GM19397 (cell line): ENCODE measurements at regions not wholly inside any gene's neighbourhood (a gene's known extent, or its start where the extent isn't known, plus 50 kb on each side); places are given as distances from the start of the nearest gene placed in this dataset.
"Not testable (repeated sequence)": the region's sequence is repeated elsewhere in the genome, so short reads cannot be mapped to it uniquely, and the experiment has no call there.

Source experiments
- ATAC-seq: cut with Tn5 transposase; IDR thresholded peaks from one replicate; pipeline ENCODE4 v1.9.1; 2021; ENCODE audit warnings: mild to moderate bottlenecking, moderate library complexity; ENCODE audit not compliant: unreplicated experiment

DNA sequence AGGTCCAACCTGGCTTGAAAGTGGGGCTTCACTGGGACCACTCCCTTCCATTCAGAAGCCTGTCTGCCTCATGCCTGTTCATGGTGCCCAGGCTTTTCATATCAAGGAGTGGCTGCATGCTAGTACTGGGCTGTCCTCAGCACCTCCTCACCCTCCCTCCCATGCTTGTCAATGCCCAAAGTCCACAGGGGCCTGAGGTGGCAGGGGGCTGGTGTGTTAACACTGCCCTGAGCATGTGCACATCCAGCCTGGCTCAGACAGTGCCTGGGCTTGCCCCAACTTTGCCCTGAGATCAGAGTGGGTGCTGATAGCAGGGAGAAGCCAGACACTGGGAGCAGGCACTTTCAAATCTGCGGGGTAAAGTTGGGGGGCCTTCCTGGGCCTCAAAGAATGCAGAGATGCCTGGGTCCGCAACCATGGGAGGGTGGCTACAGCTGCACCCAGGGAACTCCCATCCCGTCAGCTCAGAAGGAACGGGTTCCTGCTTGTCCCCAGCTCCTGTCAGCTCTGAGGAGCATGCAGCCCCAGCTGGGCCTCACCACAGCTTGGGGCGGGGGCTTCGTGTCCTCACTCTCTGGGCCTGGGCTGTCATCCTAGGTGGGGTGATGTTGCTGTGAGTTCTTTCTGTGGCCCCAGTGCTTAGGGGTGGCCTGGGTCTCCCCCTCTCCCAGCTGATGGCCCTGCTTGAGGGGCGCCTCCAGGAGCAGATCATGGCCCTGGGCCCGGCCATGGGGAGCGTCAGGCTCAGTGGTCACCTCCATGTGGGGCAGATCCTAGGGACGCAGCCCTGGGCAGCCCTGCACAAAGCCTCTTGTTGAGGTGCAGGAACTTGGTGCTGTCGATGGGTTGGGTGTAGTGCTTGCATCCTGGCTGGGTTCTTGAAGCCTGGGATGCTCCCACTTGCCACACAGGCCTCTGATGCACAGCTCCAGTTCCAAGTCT, 830.6 kb upstream of the SLITRK5 start:
- no peak for ATAC-seq

DNA sequence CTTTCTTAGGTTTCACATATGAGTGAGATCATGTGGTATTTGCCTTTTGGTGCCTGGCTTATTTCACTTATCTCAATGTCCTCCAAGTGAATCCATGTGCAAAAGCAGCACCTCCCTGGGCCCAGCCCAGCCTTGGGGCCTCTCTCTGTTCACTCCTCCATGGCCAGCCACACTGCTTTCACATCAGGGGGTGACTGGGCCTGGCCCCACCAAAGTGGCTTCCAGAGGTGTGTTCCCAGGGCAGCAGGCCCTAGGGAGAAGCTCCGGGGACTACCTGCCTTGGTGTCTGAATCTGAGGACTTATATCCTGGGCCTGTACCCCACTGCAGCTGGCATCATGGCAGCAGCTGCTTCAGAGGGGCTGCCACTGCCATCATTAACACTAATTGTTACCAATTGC, 829.9 kb upstream of the SLITRK5 start:
- ATAC-seq: no peak

DNA sequence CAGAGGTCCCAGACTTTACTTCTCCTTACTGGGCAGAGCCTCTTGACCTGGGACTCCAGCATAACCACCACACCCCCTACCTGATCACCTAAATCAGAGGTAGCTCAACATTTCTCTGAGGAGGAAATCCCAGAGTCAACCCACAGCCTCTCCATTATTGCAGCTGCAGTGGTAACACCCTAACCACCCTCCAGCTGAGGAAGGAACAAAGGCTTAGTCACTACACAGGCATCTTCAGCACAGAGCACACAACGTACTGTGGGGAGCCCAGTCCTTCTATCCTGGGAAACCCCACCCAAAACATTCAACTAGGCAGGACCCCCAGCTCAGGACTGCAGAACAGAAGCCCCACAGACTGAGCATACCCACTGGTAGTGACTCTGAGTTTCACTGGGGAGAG, 824.7 kb upstream of the SLITRK5 start:
- ATAC-seq: no peak

DNA sequence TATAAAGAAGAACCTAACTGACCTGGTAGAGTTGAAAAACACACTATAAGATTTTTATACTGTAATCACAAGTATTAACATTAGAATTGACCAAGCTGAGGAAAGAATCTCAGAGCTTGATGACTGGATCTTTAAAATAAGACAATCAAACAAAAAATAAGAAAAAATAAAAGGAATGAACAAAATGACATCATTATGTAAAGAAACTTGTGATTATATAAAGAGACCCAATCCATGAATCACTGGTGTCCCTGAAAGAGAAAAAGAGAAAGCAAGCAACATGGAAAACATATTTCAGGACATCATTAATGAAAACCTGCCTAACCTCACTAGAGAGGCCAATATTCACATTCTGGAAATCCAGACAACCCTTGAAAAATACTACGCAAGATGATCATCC, 822.5 kb upstream of the SLITRK5 start:
- ATAC-seq: no peak

DNA sequence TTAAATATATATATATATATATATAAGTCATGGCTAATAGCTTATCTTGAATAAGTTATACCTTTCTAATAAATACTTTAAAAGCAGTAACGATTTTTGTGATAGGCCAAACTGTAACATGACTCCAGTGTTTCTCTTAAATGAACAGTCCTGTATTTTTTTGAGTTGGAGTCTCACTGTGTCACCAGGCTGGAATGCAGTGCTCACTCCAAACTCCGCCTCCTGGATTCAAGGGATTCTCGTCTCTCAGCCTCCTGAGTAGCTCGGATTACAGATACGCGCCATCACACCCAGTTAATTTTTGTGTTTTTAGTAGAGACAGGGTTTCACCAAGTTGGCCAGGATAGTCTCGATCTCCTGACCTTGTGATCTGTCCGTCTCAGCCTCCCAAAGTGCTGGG, 814.2 kb upstream of the SLITRK5 start:
- ATAC-seq: no peak

DNA sequence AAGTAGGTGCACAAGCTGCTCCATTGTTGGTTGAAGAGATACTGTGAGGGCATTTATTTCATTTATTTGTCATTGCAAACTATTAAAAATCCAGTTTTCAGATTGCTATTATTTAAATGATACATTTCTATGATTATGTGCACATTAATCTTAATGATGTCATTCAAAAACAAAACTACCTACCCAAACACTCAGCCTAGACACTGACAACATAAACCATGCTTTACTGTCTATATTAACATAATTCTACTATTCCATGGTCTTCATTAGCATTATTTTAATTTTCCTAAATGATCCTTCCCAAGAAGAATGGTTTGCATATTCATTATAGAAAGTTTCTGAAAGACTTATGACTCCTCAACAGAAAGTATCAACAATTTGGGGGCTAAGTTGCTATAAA, 813.0 kb upstream of the SLITRK5 start:
- ATAC-seq: no peak

DNA sequence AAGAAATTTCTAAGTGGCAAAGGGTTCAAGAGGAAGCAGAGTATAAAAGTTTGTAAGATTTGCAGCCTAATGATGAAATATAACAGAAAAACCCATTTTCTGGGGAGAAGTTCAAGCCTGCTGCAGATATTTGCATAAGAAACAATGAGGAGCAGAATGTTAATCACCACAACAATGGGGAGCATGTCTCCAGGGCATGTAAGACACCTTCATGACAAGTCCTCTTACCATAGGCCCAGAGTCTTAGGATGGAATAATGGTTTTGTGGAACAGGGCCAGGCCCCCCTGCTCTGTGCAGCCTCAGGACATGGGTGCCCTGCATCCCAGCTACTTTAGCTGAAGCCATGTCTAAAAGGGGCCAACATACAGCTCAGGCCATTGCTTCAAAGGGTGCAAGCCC, 809.0 kb upstream of the SLITRK5 start:
- ATAC-seq: no peak

DNA sequence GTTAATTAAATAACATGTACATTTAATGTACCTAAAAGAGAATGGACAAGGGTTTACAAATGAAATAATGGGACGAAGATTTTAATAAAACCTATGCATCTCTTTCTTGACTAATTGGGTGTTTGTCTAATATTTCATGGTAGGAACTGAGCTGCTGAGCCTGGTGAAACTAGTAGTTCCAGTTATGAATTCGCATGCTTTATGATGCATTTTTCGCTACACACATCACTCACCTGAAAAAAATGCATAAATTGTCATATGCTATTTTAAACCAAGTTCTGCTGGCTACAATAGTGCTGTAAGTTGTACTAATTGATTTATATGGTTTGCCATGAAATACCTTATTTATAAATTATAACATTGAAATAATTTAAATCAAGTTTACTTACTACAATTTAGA, 806.8 kb upstream of the SLITRK5 start:
- no peak for ATAC-seq

DNA sequence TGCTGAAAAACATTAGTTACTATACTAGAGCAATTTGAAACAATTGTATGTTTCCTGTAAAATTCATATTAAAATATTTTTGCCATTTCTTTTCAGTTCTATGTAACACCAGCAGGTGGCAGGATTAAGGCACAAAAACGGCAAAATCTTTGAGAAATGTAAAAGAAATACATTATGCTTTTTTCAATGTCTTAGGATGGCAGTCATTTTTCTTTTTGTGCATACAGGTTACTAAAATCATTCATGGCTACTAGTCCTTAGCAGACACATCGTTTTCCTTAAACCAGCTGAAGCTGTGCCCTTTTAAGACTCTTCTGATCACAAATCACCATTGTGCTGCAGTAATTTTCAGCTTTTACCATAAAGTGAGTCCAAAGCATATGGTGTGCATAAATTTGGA, 800.7 kb upstream of the SLITRK5 start:
- no peak for ATAC-seq

DNA sequence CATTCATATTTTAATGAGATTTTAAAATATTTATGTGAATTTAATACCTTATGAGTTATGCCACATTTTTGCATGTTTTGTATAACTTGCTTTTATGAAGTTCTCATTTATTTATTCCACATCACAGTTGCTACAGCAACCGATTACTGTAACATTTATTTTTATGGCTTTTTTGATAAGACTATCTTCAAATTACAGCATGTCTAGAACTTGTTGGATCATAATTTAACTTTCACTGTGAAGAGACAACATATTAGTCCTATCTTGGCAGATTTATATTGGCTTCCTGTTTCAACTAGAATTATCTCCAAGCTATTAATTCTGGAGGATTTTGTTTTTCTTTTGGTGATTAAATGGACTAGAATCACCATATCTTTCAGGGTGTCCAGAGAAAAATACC, 793.7 kb upstream of the SLITRK5 start:
- no peak for ATAC-seq

DNA sequence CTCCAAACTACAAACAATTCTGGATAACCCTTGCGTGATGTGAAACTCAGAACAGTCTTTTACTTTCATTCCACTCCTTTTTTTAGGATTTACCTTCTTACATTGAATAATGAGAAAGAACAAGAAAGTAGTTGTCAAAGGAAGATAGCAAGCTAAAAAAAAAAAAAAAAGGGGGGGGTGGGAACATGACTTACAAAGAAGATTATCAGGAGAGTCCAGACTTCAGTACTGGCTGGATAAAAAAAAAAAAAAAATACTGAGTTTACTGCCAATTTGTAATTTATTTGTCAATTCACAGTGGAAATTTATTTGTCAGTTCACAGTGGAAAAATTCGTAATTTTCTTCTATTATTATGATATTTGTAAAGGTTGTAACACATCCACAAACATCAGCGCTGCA, 792.4 kb upstream of the SLITRK5 start:
- no peak for ATAC-seq

DNA sequence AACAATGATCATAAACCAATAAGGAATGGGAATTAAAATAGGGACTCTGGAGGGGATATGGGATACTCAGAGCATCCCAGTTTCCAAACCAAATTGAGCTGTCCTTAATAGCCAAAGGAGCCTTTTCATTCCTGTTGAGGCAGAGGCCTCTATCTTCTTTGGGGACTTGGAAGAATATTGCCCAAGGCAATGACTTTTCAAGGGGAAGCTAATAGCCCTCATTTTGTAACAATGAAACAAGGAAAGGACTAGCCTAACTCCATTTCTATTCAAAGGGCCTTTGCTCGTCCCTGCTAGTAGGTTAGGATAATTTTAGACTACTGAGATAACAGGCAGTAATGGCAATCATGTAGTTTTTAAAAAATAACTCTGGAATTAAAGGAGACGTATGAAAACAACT, 789.8 kb upstream of the SLITRK5 start:
- ATAC-seq: no peak

DNA sequence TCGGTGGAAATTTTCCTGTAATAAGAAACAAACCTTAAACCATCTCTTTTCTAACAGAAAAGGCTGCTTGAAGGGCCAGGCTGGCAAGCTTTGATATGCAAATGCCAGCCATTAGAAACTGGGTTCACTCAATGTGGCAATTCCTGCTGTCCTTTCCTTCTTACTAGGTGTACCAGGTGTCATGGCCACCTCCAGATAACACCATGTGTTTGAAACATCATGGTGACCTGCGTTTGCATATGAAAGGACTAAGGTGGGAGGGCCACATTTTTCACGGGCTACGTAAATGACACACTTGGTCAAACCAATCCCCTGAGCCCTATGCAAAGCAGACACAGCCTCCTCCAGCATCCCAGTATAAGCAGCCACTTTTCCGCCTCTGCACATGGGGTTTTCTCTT, 789.1 kb upstream of the SLITRK5 start:
- no peak for ATAC-seq

DNA sequence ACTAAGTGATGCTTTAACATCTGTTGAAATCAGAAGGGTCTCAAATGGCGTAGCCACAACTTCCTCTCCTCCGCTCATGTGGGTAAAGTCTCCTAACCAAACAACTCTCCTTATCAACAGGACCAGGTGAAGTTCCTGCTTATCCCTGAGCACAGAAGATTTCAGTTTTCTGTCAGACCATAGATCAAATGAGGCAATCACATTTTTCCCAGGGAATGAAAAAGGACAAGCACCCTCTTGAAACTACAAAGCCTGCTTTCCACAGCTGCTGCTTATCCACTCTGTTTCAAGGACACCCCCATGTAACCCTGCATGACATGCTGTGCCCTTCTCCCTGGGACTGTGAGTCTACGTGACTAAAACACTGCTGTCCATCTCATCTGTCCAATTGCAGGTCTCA, 788.3 kb upstream of the SLITRK5 start:
- ATAC-seq: no peak

DNA sequence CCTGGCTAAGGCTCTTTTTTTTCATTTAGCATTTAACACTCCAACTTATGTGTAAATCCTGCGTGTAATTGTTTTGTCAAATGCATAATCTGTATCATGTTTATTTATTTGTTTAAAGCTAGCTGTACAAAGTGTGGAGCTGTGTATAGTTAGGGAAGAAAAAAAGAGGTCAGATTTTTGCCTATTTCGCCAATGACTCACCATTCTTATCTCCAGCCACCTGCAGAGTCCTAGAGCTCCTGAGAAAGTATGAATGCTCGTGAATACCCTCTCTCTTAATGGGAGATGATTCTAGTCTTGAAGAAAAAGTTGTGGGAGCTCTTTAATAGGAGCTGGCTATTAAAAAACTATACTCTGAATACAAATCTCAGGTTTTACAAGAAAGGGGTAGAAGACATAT, 778.8 kb upstream of the SLITRK5 start:
- no peak for ATAC-seq

DNA sequence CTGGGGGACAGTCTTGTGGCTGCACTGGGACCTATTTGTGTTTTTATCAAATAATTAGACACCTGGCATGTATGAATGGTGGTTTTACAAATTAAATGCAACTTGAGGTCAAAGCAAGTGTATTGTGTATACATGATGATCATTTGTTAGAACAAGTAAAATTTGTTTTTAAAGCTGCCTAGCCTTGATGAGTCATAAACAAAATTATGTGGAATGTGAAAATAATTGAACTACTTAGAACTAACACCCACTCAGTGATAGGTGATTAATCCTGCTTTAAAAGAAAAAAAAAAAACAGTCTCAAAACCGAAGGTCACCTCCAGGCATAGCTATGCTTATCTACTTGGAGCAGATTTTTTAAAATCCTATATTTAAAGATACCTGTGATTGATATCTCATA, 770.3 kb upstream of the SLITRK5 start:
- no peak for ATAC-seq

DNA sequence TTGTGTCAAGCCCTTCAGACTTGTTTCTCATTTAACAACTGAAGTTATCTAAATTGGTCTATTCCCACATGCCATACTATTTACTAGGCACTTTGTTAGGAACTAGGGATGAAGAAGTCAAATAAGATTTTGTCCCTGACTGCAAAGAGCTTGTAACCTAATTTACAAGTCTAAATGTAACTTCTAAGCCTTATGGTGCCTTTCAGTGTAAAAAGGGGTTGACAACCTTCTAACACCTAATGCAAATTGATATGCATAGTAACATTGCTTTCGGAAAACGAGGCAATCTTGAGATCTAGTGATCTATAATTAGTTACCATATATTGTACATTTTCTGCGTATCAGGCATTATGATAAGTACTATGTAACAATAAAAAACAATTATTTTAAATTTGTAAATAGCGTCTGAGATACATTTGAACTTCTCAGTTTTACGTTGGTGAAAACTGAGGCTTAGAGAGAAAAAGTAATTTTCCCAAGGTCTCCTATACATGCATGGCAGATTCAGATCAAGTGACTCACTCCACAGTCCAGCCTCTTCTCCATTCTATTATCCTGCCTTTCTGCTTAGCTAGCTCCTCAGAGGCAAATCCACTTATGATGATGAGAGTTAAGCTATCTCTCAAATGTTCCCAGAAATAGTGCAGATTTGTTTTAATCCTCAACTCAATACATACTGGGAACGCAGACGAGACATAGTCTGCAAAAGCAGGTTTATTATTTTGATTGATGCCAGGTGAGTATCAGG, 764.9 kb upstream of the SLITRK5 start:
- no peak for ATAC-seq

DNA sequence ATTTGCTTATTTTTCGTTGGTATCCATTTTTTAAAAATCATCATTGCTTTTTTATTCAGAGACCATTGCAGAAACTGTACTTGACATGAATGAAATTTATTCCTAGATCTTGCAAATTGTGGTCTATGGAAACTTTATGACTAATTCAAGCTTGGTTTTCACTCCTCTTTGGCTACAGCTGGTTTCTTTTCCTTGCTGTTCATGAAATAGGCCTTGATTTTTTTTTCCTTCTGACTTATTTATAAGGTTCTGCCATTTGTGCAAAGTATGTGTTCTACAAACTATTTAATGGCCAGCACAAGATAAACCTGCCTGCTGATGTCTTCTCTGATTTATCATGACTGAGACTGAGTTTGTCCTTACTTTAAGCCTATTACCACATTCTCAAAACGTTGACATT, 764.0 kb upstream of the SLITRK5 start:
- no peak for ATAC-seq

DNA sequence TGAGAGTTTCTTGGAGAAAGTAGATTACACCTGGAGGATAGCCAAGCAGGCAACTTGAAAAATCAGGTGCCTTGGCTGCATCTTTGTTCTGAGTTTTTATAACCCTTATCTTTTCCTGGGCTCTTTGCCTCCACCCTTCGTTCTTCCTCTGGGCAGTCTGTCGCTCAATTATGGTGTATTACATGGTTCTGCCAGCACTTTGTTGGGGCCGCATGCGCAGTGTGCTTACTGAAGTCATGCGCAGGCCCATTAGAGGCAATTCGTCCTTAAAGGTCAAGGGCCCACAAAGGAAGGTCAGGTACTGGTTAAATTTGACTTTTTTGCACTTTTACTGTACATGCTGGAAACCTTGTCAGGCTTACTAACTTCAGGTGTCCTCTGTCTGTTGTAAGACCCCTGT, 761.9 kb upstream of the SLITRK5 start:
- ATAC-seq: no peak

DNA sequence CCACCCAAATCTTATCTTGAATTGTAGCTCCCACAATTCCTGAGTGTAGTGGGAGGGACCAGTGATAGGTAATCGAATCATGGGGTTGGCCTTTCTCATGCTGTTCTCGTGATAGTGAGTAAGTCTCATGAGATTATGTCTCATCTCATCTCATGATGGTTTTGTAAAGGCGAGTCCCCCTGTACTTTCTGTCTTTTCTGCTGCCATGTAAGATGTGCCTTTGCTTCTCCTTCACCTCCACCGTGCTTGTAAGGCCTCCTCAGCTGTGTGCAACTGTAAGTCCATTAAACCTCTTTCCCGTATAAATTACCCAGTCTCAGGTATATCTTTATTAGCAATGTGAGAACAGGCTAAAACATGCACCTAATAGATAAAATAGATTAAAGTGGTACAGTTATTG, 756.4 kb upstream of the SLITRK5 start:
- no peak for ATAC-seq

DNA sequence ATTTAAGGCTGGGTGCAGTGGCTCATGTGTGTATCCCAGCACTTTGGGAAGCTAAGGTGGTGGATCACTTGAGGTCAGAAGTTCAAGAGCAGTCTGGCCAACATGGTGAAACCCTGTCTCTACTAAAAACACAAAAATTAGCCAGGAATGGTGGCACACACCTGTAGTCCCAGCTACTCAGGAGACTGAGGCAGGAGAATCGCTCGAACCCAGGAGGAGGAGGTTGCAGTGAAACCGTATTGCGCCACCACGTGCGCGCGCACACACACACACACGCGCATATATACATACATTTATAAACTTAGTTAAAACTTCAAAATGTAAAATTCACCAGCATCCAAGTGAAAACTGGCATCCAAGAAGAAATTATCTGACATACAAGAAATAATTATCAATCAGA, 753.7 kb upstream of the SLITRK5 start:
- not testable (repeated sequence) for ATAC-seq

DNA sequence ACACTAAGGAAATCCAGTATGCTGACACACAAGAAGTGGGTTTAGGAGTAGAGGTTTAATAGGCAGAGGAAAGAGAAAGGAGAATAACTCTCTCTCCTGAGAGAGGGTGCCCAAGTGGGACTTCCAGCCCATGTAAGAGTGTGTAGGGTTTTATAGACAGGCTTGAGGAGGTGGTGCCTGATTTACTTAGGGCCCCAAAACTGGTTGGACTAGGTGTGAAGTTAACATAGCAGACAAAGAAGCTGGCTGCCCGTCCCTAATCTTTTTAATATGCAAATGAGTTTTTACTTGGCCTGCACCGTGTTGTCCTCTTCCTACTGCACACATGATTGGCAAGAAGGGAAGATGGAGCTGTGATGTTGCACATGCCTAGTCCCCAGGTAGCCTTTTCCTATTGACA, 752.5 kb upstream of the SLITRK5 start:
- no peak for ATAC-seq
